ENCODE measurements at regions not wholly inside any gene's neighbourhood (a gene's known extent, or its start where the extent isn't known, plus 50 kb on each side); places are given as distances from the start of the nearest gene placed in this dataset.

- TF ChIP-seq CTCF (IDR thresholded peaks at IDR 0.05) (no peak), ZFX (IDR thresholded peaks at IDR 0.05; ENCODE audit: borderline replicate concordance) (no peak)
These were observed 70.6 kb downstream of the HMHB1 start for GRCh38 chr5:143882520-143882919.

All from 22Rv1 (cell line).